Mucosa of descending colon (tissue), 3 donors: ENCODE measurements at regions not wholly inside any gene's neighbourhood (a gene's known extent, or its start where the extent isn't known, plus 50 kb on each side); places are given as distances from the start of the nearest gene placed in this dataset.

Source experiments
- ATAC-seq: fragments of 200-7000 bp; cut with Tn5 transposase; one replicate; pipeline ENCODE4 v1.9.1; 2020; ENCODE audit warnings: mild to moderate bottlenecking, moderate library complexity
- DNase-seq, 3 donors: peaks; one replicate each; pipeline ENCODE4 v3.0.0-alpha.2; 2020
- H3K36me3 ChIP-seq: fragments of 200-600 bp; one replicate; pipeline ENCODE4 v1.8.0; 2021; ENCODE audit warnings: low read depth, mild to moderate bottlenecking
- H3K4me1 ChIP-seq: fragments of 200-600 bp; one replicate; pipeline ENCODE4 v1.8.0; 2021; ENCODE audit warnings: low read depth, mild to moderate bottlenecking
- H3K4me3 ChIP-seq: fragments of 200-600 bp; one replicate; pipeline ENCODE4 v1.8.0; 2021; ENCODE audit warnings: mild to moderate bottlenecking
- H3K9me3 ChIP-seq: fragments of 200-600 bp; one replicate; pipeline ENCODE4 v1.8.0; 2021; ENCODE audit warnings: mild to moderate bottlenecking
- intact Hi-C, 2 donors: fragments of 100-400 bp; cut with DNase I in 1 of 2; cut with micrococcal nuclease in 1 of 2; formaldehyde crosslinking; loops; one replicate each; pipeline versions ENCODE4 v1.11.0 to v1.11.1; 2022; cut with DNase I, micrococcal nuclease
- TF ChIP-seq, protein P1 (sequence below): fragments of 200-600 bp; IDR thresholded peaks from one replicate; pipeline ENCODE4 v1.8.0; 2022; ENCODE audit warnings: antibody characterized with exemption, mild to moderate bottlenecking
- donor health status: DM: no; HTN: no; CAD: no; lungs with moderate emphysema.
- donor health status: DM: no; HTN: no; CAD: no.
- donor health status: DM: no; HTN: yes; CAD: no.

DNA sequence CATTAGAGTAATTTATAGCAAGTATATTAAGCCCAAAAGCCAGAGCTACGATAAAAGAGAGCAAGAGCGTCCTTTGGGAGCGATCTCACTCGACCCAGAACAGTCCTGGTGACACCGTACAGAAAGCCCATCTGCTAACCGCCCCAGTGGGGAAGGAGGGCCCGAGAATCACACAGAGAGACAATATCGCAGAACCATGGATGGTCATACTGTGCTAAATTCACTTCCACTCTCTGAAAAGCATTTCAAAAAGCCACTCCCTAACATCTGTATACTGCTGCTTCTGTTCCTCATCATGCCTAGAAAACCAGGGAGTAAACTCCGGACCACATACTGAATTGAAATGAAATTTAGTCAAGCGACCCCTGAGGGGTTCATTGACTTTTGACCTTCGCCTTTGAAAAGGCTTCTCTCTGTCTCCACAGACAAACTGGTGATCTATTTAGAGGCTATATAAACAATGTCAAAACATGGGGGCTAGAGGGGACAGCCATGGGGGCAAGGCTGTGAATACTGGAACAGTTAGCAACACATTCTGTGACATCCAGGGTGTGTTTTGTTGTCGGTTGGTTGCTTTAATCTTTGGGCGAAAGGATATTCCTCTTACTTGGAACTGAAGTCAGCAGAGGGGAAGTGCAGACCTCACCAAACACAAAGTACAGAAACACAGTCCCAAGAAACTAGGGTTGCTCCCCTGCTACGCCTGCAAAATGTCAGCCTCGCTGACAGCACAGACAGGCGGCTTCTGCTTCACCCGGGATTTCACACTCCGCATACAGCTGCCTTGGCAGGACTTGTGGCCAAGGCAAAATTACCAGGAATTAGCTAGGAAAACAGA is 129.0 kb upstream of the RASGEF1B start:
- Histone ChIP-seq H3K36me3 (no peaks in the 10 kb centered on the region), H3K9me3 (no peaks in the 10 kb centered on the region), H3K4me1 (peaks cover 2% of the 10 kb centered on the region), H3K4me3 (no peak overlapping the region)
- DNase-seq (no peak), ATAC-seq (peak; percentile 31)
- TF ChIP-seq, protein P1, sequence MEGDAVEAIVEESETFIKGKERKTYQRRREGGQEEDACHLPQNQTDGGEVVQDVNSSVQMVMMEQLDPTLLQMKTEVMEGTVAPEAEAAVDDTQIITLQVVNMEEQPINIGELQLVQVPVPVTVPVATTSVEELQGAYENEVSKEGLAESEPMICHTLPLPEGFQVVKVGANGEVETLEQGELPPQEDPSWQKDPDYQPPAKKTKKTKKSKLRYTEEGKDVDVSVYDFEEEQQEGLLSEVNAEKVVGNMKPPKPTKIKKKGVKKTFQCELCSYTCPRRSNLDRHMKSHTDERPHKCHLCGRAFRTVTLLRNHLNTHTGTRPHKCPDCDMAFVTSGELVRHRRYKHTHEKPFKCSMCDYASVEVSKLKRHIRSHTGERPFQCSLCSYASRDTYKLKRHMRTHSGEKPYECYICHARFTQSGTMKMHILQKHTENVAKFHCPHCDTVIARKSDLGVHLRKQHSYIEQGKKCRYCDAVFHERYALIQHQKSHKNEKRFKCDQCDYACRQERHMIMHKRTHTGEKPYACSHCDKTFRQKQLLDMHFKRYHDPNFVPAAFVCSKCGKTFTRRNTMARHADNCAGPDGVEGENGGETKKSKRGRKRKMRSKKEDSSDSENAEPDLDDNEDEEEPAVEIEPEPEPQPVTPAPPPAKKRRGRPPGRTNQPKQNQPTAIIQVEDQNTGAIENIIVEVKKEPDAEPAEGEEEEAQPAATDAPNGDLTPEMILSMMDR: no peak
- intact Hi-C loops: no loop called here

DNA sequence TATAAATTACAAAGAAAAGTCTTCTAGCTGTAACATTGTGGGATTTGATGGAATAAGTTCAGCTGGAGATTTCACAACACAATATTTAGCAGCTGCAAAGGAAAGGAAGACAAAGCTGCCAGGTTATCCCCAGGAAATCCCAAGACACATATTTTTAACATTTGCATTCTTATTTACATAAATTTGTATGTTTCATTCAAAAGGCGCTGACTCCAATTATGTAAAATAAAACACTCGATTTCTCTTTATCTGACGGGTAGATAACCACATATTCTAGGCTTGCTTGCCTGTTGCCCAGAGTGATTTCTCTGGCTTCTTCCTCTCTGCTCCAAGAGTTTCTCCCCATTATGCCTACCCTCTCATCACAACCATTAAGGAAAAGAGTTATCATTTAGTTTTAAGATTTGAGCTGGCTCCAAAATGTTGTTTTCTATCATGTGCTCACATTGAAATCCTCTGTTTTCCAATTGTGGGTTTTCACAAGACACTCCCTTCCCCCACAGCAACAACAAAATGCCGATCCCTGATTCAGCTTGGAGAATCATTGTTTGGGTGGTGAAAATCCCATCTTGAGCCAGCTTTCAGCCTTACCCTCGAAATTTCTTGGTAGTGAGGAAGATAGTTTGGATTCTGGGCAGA is 128.2 kb upstream of the RASGEF1B start:
- H3K4me1 ChIP-seq: peaks cover 11% of the 10 kb centered on the region
- H3K4me3 ChIP-seq: no peak overlapping the region
- H3K9me3 ChIP-seq: no peaks in the 10 kb centered on the region
- TF ChIP-seq, protein P1: no peak
- no peaks in the 10 kb centered on the region for H3K36me3 ChIP-seq
- intact Hi-C loops: no loop called here
- DNase-seq: no peak
- no peak for ATAC-seq

DNA sequence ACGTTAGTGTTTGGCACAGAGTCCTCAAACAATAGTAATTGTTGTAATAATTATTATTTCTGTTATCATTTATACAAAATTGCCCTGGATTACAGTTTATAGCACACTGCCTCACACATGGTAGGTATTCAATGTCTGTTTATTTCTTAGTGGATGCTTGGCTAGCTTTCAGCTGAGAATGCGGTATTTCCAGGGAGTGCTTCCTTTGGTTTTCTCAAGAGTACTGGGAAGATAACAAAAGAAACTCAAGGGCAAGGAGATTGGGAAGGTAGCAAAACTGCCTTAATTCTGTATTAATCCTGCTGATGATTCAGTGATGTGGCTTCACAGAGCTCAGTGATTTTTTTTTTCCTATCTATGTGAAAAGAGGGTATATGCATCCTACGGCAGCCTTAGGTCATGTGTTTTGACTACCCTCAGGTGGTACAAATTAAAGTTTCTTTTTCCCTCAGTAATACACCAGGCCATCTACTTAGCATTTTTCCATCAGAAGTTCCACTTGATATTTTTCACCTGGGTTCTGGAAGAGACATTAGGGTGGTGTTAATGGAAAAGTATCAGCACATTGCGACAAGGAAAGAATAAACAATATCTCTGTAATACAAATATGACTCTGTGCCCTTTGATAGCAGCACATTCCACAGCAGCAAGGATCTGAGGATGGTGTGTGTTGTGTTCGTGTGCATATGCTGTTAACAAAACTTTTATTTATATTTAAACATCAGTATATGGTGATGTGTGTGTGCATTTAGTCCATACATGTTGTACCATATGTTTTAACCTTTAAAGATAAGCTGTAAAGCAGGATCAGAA is 124.3 kb upstream of the RASGEF1B start:
- DNase-seq (no peak), ATAC-seq (no peak)
- H3K4me3 ChIP-seq: no peak overlapping the region
- H3K9me3 ChIP-seq: no peaks in the 10 kb centered on the region
- H3K36me3 ChIP-seq: no peaks in the 10 kb centered on the region
- intact Hi-C loops: no loop called here
- TF ChIP-seq, protein P1: no peak
- H3K4me1 ChIP-seq: peaks cover 14% of the 10 kb centered on the region

DNA sequence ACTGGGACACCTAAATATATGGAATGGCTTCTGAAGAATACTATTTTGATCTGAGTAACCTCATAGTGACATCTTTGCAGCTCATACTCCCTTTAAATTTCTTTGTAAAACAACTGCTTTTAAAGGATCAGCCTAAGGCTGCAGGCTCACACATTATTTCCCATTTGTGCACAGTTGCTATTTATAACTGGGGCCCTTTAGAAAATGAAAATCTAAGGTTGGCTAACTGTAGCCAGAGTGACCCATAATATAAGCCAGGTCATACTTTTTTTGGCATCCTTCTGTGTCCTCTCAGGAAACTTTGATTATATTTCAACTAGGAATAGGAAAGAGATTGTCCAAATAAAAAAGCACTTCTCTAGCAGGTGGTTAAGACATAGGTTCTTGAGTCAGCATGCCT is 123.6 kb upstream of the RASGEF1B start:
- no peak overlapping the region for H3K4me3 ChIP-seq
- DNase-seq (no peak), ATAC-seq (no peak)
- peaks cover 14% of the 10 kb centered on the region for H3K4me1 ChIP-seq
- intact Hi-C loops: no loop called here
- TF ChIP-seq, protein P1: no peak
- no peaks in the 10 kb centered on the region for H3K36me3 ChIP-seq
- H3K9me3 ChIP-seq: no peaks in the 10 kb centered on the region

- DNase-seq (no peak), ATAC-seq (peak; percentile 74)
- TF ChIP-seq, protein P1: no peak
- H3K36me3 ChIP-seq: no peaks in the 10 kb centered on the region
- H3K4me3 ChIP-seq: no peak overlapping the region
- intact Hi-C loops: no loop called here
- no peaks in the 10 kb centered on the region for H3K9me3 ChIP-seq
- peaks cover 14% of the 10 kb centered on the region for H3K4me1 ChIP-seq
These were observed 122.9 kb upstream of the RASGEF1B start for GRCh38 chr4:81594490-81595159.
